Right lobe of liver (tissue), 6 donors: ENCODE measurements at regions not wholly inside any gene's neighbourhood (a gene's known extent, or its start where the extent isn't known, plus 50 kb on each side); places are given as distances from the start of the nearest gene placed in this dataset.
"Not testable (repeated sequence)": the region's sequence is repeated elsewhere in the genome, so short reads cannot be mapped to it uniquely, and the experiment has no call there.

Source experiments
- ATAC-seq, 4 donors: fragments of 200-7000 bp; cut with Tn5 transposase; one replicate each; pipeline ENCODE4 v1.9.1; 2020; ENCODE audit warnings: mild to moderate bottlenecking in 4 of 4, moderate library complexity in 4 of 4
- DNase-seq, 3 donors: peaks; one replicate each; pipeline ENCODE4 v3.0.0-alpha.2; 2020
- H3K27ac ChIP-seq, 3 donors: fragments of 200-600 bp; one replicate each; pipeline ENCODE4 v1.8.0; 2022
- H3K27me3 ChIP-seq, 2 donors: fragments of 200-600 bp; one replicate each; pipeline ENCODE4 v1.8.0; 2022
- H3K36me3 ChIP-seq, 4 donors: fragments of 200-600 bp; sonication (generic) in 1 of 4; one replicate each; pipeline versions ENCODE4 v1.5.1 to v1.8.0; 2017 to 2022; ENCODE audit warnings: control low read depth in 1 of 4
- H3K4me1 ChIP-seq, 4 donors: fragments of 200-600 bp; sonication (generic) in 1 of 4; one replicate each; pipeline versions ENCODE4 v1.5.1 to v1.8.0; 2017 to 2022; ENCODE audit warnings: control low read depth in 1 of 4
- H3K4me3 ChIP-seq, 3 donors: fragments of 200-600 bp; one replicate each; pipeline ENCODE4 v1.8.0; 2022
- H3K9me3 ChIP-seq, 4 donors: fragments of 200-600 bp; sonication (generic) in 1 of 4; one replicate each; pipeline versions ENCODE4 v1.5.1 to v1.8.0; 2017 to 2022; ENCODE audit warnings: control low read depth in 1 of 4
- POLR2A ChIP-seq: fragments of 450-650 bp; IDR thresholded peaks from one replicate; pipeline ENCODE4 v1.6.1; 2017; ENCODE audit warnings: antibody characterized with exemption, mild to moderate bottlenecking
- WGBS: methylation state at CpG from one replicate; pipeline ENCODE4 v1.1.6; 2018; ENCODE audit warnings: low coverage, low lambda C conversion rate; ENCODE audit not compliant: insufficient coverage; ENCODE audit errors: missing lambda C conversion rate; 5-methylcytosine and 5-hydroxymethylcytosine counted together
- intact Hi-C, 2 donors: fragments of 100-400 bp; cut with DNase I; formaldehyde crosslinking; loops; one replicate each; pipeline versions ENCODE4 v1.11.2 to v1.14.1; 2022
- TF ChIP-seq, protein P1 (sequence below), 4 donors: fragments of 200-600 bp in 3 of 4; fragments of 450-650 bp in 1 of 4; IDR thresholded peaks; one replicate each; pipeline versions ENCODE4 v1.5.1 to v1.8.0; 2016 to 2022; ENCODE audit warnings: antibody characterized with exemption in 4 of 4, mild to moderate bottlenecking in 2 of 4
- donor health status: DM: no; HTN: yes; CAD: no.
- donor health status: DM: no; HTN: no; CAD: no.
- donor health status: DM: no; HTN: no; CAD: no.
- donor health status: DM: no; HTN: yes; CAD: no.
- donor health status: DM: no; HTN: yes; CAD: no.

DNA sequence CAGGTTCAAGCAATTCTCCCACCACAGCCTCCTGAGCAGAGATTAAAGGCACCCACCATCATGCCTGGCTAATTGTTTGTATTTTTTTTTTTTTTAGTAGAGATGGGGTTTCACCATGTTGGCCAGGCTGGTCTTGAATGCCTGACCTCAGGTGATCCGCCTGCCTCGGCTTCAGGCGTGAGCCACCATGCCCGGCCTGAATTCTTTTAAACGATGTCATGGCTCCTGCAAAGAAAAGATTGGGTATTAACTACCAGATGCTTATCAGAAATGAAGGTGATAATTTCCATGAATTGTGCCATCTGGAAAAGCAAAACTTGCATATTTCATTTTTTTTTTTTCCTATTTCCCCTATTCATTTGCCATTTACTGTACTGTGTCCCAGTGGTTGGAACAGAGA, 195.7 kb upstream of the IGFBP7 start:
- Histone ChIP-seq H3K9me3 (no peaks in the 10 kb centered on the region), H3K36me3 (no peaks in the 10 kb centered on the region), H3K27me3 (no peaks in the 10 kb centered on the region), H3K27ac (no peak overlapping the region), H3K4me3 (no peak overlapping the region), H3K4me1 (no peaks in the 10 kb centered on the region)
- no CpG with 5 or more reads among the region's 5 CpGs for WGBS
- TF ChIP-seq, protein P1, sequence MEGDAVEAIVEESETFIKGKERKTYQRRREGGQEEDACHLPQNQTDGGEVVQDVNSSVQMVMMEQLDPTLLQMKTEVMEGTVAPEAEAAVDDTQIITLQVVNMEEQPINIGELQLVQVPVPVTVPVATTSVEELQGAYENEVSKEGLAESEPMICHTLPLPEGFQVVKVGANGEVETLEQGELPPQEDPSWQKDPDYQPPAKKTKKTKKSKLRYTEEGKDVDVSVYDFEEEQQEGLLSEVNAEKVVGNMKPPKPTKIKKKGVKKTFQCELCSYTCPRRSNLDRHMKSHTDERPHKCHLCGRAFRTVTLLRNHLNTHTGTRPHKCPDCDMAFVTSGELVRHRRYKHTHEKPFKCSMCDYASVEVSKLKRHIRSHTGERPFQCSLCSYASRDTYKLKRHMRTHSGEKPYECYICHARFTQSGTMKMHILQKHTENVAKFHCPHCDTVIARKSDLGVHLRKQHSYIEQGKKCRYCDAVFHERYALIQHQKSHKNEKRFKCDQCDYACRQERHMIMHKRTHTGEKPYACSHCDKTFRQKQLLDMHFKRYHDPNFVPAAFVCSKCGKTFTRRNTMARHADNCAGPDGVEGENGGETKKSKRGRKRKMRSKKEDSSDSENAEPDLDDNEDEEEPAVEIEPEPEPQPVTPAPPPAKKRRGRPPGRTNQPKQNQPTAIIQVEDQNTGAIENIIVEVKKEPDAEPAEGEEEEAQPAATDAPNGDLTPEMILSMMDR (IDR thresholded peaks at IDR 0.05) = no peak
- TF ChIP-seq POLR2A = no peak
- ATAC-seq (no peak), DNase-seq (no peak)
- intact Hi-C loops = no loop called here

DNA sequence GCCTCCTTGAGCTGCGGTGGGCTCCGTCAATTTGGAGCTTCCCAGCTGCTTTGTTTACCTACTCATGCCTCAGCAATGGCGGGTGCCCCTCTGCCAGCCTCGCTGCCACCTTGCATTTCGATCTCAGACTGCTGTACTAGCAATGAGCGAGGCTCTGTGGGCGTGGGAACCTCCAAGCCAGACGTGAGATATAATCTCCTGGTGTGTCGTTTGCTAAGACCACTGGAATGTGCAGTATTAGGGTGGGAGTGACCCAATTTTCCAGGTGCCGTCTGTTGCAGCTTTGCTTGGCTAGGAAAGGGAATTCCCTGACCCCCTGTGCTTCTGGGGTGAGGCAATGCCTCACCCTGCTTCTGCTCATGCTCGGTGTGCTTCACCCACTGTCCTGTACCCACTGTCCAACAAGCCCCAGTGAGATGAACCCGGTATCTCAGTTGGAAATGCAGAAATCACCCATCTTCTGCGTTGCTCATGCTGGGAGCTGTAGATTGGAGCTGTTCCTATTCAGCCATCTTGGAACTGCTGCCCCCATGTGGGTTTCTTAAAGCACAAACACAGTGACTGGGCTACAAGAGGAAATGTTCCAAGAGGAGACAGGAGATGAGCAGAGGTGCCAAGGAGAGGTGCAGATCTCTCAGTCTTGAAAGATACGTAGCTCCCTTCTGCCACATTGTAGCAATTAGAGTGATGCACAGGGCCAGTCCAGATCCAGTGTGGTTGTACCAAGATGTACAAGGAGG, 193.0 kb upstream of the IGFBP7 start:
- ATAC-seq = no peak

DNA sequence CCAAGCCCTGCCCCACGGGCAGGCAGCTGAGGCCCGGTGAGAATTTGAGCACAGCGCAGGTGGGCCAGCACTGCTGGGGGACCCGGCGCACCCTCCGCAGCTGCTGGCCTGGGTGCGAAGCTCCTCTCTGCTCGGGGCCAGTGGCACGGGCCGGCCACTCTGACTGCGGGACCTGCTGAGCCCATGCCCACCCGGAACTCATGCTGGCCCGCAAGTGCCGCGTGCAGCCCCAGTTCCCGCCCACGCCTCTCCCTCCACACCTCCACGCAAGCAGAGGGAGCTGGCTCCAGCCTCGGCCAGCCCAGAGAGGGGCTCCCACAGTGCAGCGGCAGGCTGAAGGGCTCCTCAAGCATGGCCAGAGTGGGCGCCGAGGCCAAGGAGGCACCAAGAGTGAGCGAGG, 190.1 kb upstream of the IGFBP7 start:
- intact Hi-C loops, DNase-seq, H3K4me3 ChIP-seq, H3K27me3 ChIP-seq, H3K27ac ChIP-seq, ATAC-seq, H3K9me3 ChIP-seq, H3K4me1 ChIP-seq, H3K36me3 ChIP-seq: not testable (repeated sequence)
- 89% methylated on average over 5 of the region's 23 CpGs for WGBS

More for the DNA sequence above, 193.0 kb upstream of the IGFBP7 start:
- Histone ChIP-seq H3K9me3 (no peaks in the 10 kb centered on the region), H3K27me3 (no peaks in the 10 kb centered on the region), H3K4me3 (no peak overlapping the region), H3K27ac (no peak overlapping the region), H3K4me1 (no peaks in the 10 kb centered on the region), H3K36me3 (no peaks in the 10 kb centered on the region)
- 44% methylated on average over 10 of the region's 14 CpGs for WGBS
- intact Hi-C loops = no loop called here
- no peak for DNase-seq
- TF ChIP-seq POLR2A = no peak
- TF ChIP-seq, protein P1 (IDR thresholded peaks at IDR 0.05) = no peak

DNA sequence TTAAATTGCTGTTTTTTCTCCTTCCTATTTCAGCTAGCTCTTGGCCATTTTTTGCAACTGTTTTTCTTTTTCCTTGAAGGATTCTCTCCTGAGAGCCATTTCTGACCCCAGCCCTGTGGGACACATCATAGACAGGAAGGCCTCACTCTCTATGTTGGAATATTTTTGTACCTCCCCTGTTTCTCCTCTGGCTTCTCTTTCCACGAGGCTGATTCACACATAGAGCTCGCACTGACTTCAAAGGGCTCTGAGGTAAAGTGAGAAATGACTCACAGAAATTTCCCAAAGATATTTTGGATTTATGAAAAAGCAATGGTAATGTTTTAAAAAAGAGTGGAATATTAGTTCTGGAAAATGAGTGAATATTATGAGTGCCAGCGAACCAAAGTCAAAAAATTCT, 181.7 kb upstream of the IGFBP7 start:
- H3K27me3 ChIP-seq = no peaks in the 10 kb centered on the region
- no peaks in the 10 kb centered on the region for H3K4me1 ChIP-seq
- intact Hi-C loops = no loop called here
- H3K9me3 ChIP-seq = no peaks in the 10 kb centered on the region
- ATAC-seq (no peak), DNase-seq (no peak)
- WGBS = 30% methylated on average over 3 of the region's 3 CpGs
- no peak for TF ChIP-seq POLR2A
- TF ChIP-seq, protein P1 (IDR thresholded peaks at IDR 0.05) = no peak
- H3K27ac ChIP-seq = no peak overlapping the region
- no peak overlapping the region for H3K4me3 ChIP-seq
- H3K36me3 ChIP-seq = no peaks in the 10 kb centered on the region

DNA sequence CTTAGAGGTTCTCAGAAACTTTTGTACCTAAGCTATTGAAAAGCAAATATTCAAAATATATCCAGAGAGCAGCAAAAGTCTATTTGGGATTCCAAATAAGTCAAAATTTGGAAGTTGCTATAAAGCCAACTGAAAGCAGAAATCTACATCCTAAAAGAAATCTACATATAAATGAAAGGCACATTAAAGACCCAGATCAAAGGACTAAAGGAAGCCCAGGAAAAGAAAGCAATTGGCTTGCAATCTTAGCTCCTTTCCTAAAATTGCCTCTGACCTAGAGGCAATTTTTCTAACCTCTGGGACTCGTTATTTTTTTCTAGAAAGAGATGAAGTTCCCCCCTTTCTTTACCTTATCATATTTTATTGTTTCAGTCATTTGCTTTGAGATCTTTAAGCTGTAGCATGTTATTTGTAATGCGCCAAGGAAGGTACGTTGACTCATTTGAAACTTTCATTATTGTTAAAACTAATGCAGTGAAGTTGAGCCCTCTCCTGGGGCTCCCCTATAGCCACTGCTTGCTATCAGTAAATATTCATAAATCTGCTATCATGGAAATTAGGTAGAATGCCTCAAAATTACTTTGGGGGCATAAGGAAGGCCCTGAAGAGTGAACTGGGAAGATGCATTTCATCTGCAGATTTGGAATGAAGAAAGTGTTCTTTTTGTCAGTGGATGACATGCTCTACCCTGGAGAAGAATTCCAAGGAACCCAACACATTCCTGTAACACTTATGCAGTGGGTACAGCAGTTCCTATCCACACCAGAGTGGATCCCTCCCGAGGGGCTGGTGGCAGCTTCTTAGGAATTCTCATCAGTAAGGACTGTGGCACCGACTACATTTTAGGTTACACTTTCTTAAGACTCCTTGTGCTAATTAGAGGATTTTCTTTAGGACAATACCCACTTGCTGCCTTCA, 177.8 kb upstream of the IGFBP7 start:
- TF ChIP-seq, protein P1 (IDR thresholded peaks at IDR 0.05) = no peak
- no peak for TF ChIP-seq POLR2A
- Histone ChIP-seq H3K36me3 (no peaks in the 10 kb centered on the region), H3K27ac (no peak overlapping the region), H3K27me3 (no peaks in the 10 kb centered on the region), H3K9me3 (no peaks in the 10 kb centered on the region), H3K4me1 (no peaks in the 10 kb centered on the region), H3K4me3 (no peak overlapping the region)
- intact Hi-C loops = no loop called here
- WGBS = 43% methylated on average over 5 of the region's 5 CpGs
- DNase-seq (no peak), ATAC-seq (no peak)
